Caco-2 (cell line): ENCODE measurements at regions not wholly inside any gene's neighbourhood (a gene's known extent, or its start where the extent isn't known, plus 50 kb on each side); places are given as distances from the start of the nearest gene placed in this dataset.

Source experiments
- BruUV-seq: library from RNA; stranded (reverse); fragments of 400-500 nt; replicated peaks from 2 replicates; lab custom pipeline; 2021; lab: Mats Ljungman, UMichigan
- CTCF ChIA-PET: fragments of 300-600 bp; sonication (Branson Sonifier 250); formaldehyde crosslinking; loops from one replicate; lab custom pipeline; 2022; ENCODE audit warnings: antibody characterized with exemption; lab: Charles Lee
- POLR2A ChIA-PET: fragments of 300-600 bp; sonication (Branson Sonifier 250); formaldehyde crosslinking; loops from one replicate; lab custom pipeline; 2022; ENCODE audit warnings: antibody characterized with exemption; lab: Charles Lee
- DNase-seq, 2 experiments: peaks; one replicate each; pipeline versions ENCODE4 v3.0.0 to v3.0.0-alpha.2; 2020 to 2022
- H3K27me3 ChIP-seq: replicated peaks from 2 replicates; pipeline ENCODE4 v1.6.0; 2011; ENCODE audit warnings: low read length; ENCODE audit not compliant: control insufficient read depth, insufficient read depth
- H3K36me3 ChIP-seq: 2 replicates; pipeline ENCODE4 v1.5.1; 2011; ENCODE audit warnings: low read length; ENCODE audit not compliant: control insufficient read depth, insufficient read depth
- H3K4me1 ChIP-seq: fragments of 250-450 bp; sonication (Bioruptor Pico); 2 replicates; pipeline ENCODE4 v1.5.1; 2020; ENCODE audit warnings: mild to moderate bottlenecking
- H3K4me3 ChIP-seq: 2 replicates; pipeline ENCODE4 v1.5.1; 2011; ENCODE audit warnings: low read depth, mild to moderate bottlenecking, control low read depth, low read length
- H3K9me3 ChIP-seq: fragments of 250-450 bp; sonication (Bioruptor Pico); 2 replicates; pipeline ENCODE4 v1.5.1; 2020; ENCODE audit warnings: mild to moderate bottlenecking, moderate library complexity
- H3K27ac Mint-ChIP-seq: one replicate; pipeline ENCODE4 v1.8.0; 2022; ENCODE audit warnings: mixed read lengths; ENCODE audit not compliant: unreplicated experiment
- H3K27me3 Mint-ChIP-seq: one replicate; pipeline ENCODE4 v1.8.0; 2022; ENCODE audit warnings: mixed read lengths; ENCODE audit not compliant: insufficient read depth, unreplicated experiment
- H3K36me3 Mint-ChIP-seq: one replicate; pipeline ENCODE4 v1.8.0; 2022; ENCODE audit warnings: mild to moderate bottlenecking, mixed read lengths; ENCODE audit not compliant: insufficient read depth, unreplicated experiment
- H3K4me1 Mint-ChIP-seq: one replicate; pipeline ENCODE4 v1.8.0; 2022; ENCODE audit warnings: low read depth, mixed read lengths; ENCODE audit not compliant: unreplicated experiment
- H3K4me3 Mint-ChIP-seq: one replicate; pipeline ENCODE4 v1.8.0; 2022; ENCODE audit warnings: mild to moderate bottlenecking, moderate library complexity, mixed read lengths; ENCODE audit not compliant: unreplicated experiment
- H3K9me3 Mint-ChIP-seq: one replicate; pipeline ENCODE4 v1.8.0; 2022; ENCODE audit warnings: mixed read lengths; ENCODE audit not compliant: unreplicated experiment
- CTCF ChIP-seq, 2 experiments: fragments of 200-600 bp in 1 of 2; IDR thresholded peaks; 1 replicate in 1 of 2; 2 replicates in 1 of 2; pipeline versions ENCODE4 v1.5.1 to v1.8.0; 2011 to 2022; ENCODE audit warnings: antibody characterized with exemption in 1 of 2, control low read depth in 1 of 2, inconsistent platforms in 1 of 2, low read depth in 1 of 2, low read length in 1 of 2, mild to moderate bottlenecking in 1 of 2, moderate library complexity in 1 of 2; ENCODE audit not compliant: insufficient read depth in 1 of 2, severe bottlenecking in 1 of 2, unreplicated experiment in 1 of 2
- intact Hi-C: fragments of 100-400 bp; cut with micrococcal nuclease; formaldehyde crosslinking; loops from one replicate; pipeline ENCODE4 v1.10.0; 2022; ENCODE audit not compliant: unreplicated experiment

- TF ChIP-seq CTCF (IDR thresholded peaks at IDR 0.05; ENCODE audit: insufficient read depth in 1 of 2, low read depth in 1 of 2, low read length in 1 of 2, severe bottlenecking in 1 of 2, unreplicated experiment in 1 of 2), result no peak
- H3K36me3 ChIP-seq, result no peaks in the 10 kb centered on the region
- H3K4me3 ChIP-seq, result no peak overlapping the region
- Mint-ChIP-seq H3K4me1 (no peaks in the 10 kb centered on the region), H3K27me3 (no peaks in the 10 kb centered on the region), H3K27ac (no peak overlapping the region), H3K36me3 (no peaks in the 10 kb centered on the region), H3K9me3 (peaks cover 9% of the 10 kb centered on the region), H3K4me3 (no peak overlapping the region)
- H3K9me3 ChIP-seq, result no peaks in the 10 kb centered on the region
- no peak for DNase-seq
- H3K4me1 ChIP-seq, result no peaks in the 10 kb centered on the region
- no TSS peak for BruUV-seq
- POLR2A ChIA-PET, result no interaction called here
- CTCF ChIA-PET, result no interaction called here
- no peaks in the 10 kb centered on the region for H3K27me3 ChIP-seq
- intact Hi-C loops, result no loop called here
Measured at GRCh38 chr9:87178302-87178701, 231.0 kb upstream of the GAS1 start.

- POLR2A ChIA-PET, result no interaction called here
- DNase-seq, result no peak
- H3K36me3 Mint-ChIP-seq, result no peaks in the 10 kb centered on the region
- TF ChIP-seq CTCF (IDR thresholded peaks at IDR 0.05; ENCODE audit: insufficient read depth in 1 of 2, low read depth in 1 of 2, low read length in 1 of 2, severe bottlenecking in 1 of 2, unreplicated experiment in 1 of 2), result no peak
- H3K27ac Mint-ChIP-seq, result no peak overlapping the region
- H3K4me1 Mint-ChIP-seq, result no peaks in the 10 kb centered on the region
- H3K4me3 Mint-ChIP-seq, result no peak overlapping the region
- Histone ChIP-seq H3K4me1 (no peaks in the 10 kb centered on the region), H3K27me3 (no peaks in the 10 kb centered on the region), H3K4me3 (no peak overlapping the region), H3K9me3 (no peaks in the 10 kb centered on the region), H3K36me3 (no peaks in the 10 kb centered on the region)
- H3K27me3 Mint-ChIP-seq, result no peaks in the 10 kb centered on the region
- CTCF ChIA-PET, result no interaction called here
- H3K9me3 Mint-ChIP-seq, result peaks cover 9% of the 10 kb centered on the region
- BruUV-seq, result no TSS peak
- intact Hi-C loops, result no loop called here
Measured at GRCh38 chr9:87179553-87180340, 232.4 kb upstream of the GAS1 start.

DNA sequence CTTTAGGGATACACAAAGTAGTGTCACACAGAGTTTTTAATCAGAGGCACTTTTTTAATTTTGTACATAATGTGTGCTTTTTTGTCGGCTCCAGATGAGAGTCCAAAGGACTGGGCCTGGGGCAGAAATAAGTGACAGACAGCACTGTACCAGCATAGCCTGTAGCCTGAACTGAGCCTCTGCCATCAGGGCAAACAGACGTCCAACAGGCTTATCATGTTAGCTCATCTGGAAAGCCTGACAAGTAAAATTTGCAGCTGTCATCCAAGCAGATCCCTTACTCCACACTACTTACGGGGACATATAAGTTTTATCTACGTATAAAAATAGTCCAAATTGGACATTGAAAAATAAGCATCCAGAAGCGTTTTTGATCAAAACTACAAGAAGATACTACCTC, 233.1 kb upstream of the GAS1 start:
- no TSS peak for BruUV-seq
- Mint-ChIP-seq H3K9me3 (peaks cover 9% of the 10 kb centered on the region), H3K27me3 (peaks cover 5% of the 10 kb centered on the region), H3K4me3 (no peak overlapping the region), H3K4me1 (no peaks in the 10 kb centered on the region), H3K36me3 (no peaks in the 10 kb centered on the region), H3K27ac (no peak overlapping the region)
- no peak for DNase-seq
- ChIA-PET CTCF (no interaction called here), POLR2A (no interaction called here)
- Histone ChIP-seq H3K4me3 (no peak overlapping the region), H3K9me3 (no peaks in the 10 kb centered on the region), H3K27me3 (no peaks in the 10 kb centered on the region), H3K36me3 (no peaks in the 10 kb centered on the region), H3K4me1 (no peaks in the 10 kb centered on the region)
- TF ChIP-seq CTCF (IDR thresholded peaks at IDR 0.05; ENCODE audit: insufficient read depth in 1 of 2, low read depth in 1 of 2, low read length in 1 of 2, severe bottlenecking in 1 of 2, unreplicated experiment in 1 of 2), result no peak
- intact Hi-C loops, result no loop called here
